Breast epithelium (tissue), 4 donors: ENCODE measurements at regions not wholly inside any gene's neighbourhood (a gene's known extent, or its start where the extent isn't known, plus 50 kb on each side); places are given as distances from the start of the nearest gene placed in this dataset.
"Not testable (repeated sequence)": the region's sequence is repeated elsewhere in the genome, so short reads cannot be mapped to it uniquely, and the experiment has no call there.

Experiments used
- DNase-seq, 2 donors: peaks; one replicate each; pipeline ENCODE4 v3.0.0-alpha.2; 2019; ENCODE audit warnings: low spot score in 2 of 2
- H3K27ac ChIP-seq, 2 donors: fragments of 200-600 bp; sonication (generic) in 1 of 2; one replicate each; pipeline ENCODE4 v1.5.1; 2016 to 2019; ENCODE audit warnings: mild to moderate bottlenecking in 1 of 2
- H3K27me3 ChIP-seq, 2 donors: fragments of 200-600 bp; sonication (generic) in 1 of 2; one replicate each; pipeline versions ENCODE4 v1.5.1 to v1.6.0; 2017 to 2019; ENCODE audit warnings: control low read depth in 1 of 2, mild to moderate bottlenecking in 1 of 2
- H3K36me3 ChIP-seq: fragments of 200-600 bp; one replicate; pipeline ENCODE4 v1.5.1; 2019
- H3K4me1 ChIP-seq, 2 donors: fragments of 200-600 bp; sonication (generic); one replicate each; pipeline ENCODE4 v1.5.1; 2016 to 2019; ENCODE audit warnings: control low read depth in 1 of 2
- H3K4me3 ChIP-seq, 3 donors: fragments of 200-600 bp; sonication (generic); 1 replicate in 2 of 3; 2 replicates in 1 of 3; pipeline ENCODE4 v1.5.1; 2016 to 2019; ENCODE audit warnings: mild to moderate bottlenecking in 3 of 3, moderate library complexity in 2 of 3
- H3K9me3 ChIP-seq, 2 donors: fragments of 200-600 bp; sonication (generic) in 1 of 2; one replicate each; pipeline ENCODE4 v1.5.1; 2016 to 2019; ENCODE audit warnings: control low read depth in 1 of 2
- CTCF ChIP-seq, 3 donors: fragments of 450-650 bp; IDR thresholded peaks; one replicate each; pipeline ENCODE4 v1.5.1; 2016 to 2017; ENCODE audit warnings: antibody characterized with exemption in 3 of 3, mild to moderate bottlenecking in 3 of 3, moderate library complexity in 3 of 3
- POLR2A ChIP-seq: fragments of 450-650 bp; IDR thresholded peaks from one replicate; pipeline ENCODE4 v1.6.1; 2016; ENCODE audit warnings: antibody characterized with exemption, mild to moderate bottlenecking, moderate library complexity
- POLR2AphosphoS5 ChIP-seq, 3 donors: sonication (generic); formaldehyde crosslinking; IDR thresholded peaks; one replicate each; pipeline ENCODE4 v1.6.1; 2017; ENCODE audit warnings: antibody characterized with exemption in 3 of 3
- intact Hi-C: fragments of 100-400 bp; cut with DNase I; formaldehyde crosslinking; loops from one replicate; pipeline ENCODE4 v1.15.1; 2023; ENCODE audit warnings: low total_unique reads

GRCh38 chr2:234559609-234560008, 62.7 kb upstream of the ARL4C start:
- Histone ChIP-seq H3K27ac (no peak overlapping the region), H3K27me3 (no peaks in the 10 kb centered on the region), H3K4me3 (no peak overlapping the region), H3K36me3 (no peaks in the 10 kb centered on the region), H3K4me1 (no peaks in the 10 kb centered on the region), H3K9me3 (no peaks in the 10 kb centered on the region)
- TF ChIP-seq CTCF (IDR thresholded peaks at IDR 0.05) = no peak
- intact Hi-C loops = loop anchor here (10.0 kb wide), 1 partner anchor 545 kb away; no protein-coding TSS in a partner anchor
- no peak for DNase-seq

GRCh38 chr2:234558642-234559041, 61.8 kb upstream of the ARL4C start:
- Histone ChIP-seq H3K4me3 (no peak overlapping the region), H3K36me3 (no peaks in the 10 kb centered on the region), H3K27me3 (no peaks in the 10 kb centered on the region), H3K9me3 (no peaks in the 10 kb centered on the region), H3K27ac (no peak overlapping the region), H3K4me1 (no peaks in the 10 kb centered on the region)
- no peak for TF ChIP-seq CTCF (IDR thresholded peaks at IDR 0.05)
- no peak for TF ChIP-seq POLR2AphosphoS5 (IDR thresholded peaks at IDR 0.05)
- no peak for TF ChIP-seq POLR2A
- intact Hi-C loops = loop anchor here (10.0 kb wide), 1 partner anchor 546 kb away; no protein-coding TSS in a partner anchor
- no peak for DNase-seq

GRCh38 chr2:234556848-234557573, 60.1 kb upstream of the ARL4C start:
- intact Hi-C loops = loop anchor here (10.0 kb wide), 1 partner anchor 548 kb away; no protein-coding TSS in a partner anchor
- no peak for TF ChIP-seq CTCF (IDR thresholded peaks at IDR 0.05)
- no peak for TF ChIP-seq POLR2A
- no peak for TF ChIP-seq POLR2AphosphoS5 (IDR thresholded peaks at IDR 0.05)
- Histone ChIP-seq H3K27ac (peak overlapping the region in 1 of 2 donors; percentile 7), H3K9me3 (no peaks in the 10 kb centered on the region), H3K27me3 (no peaks in the 10 kb centered on the region), H3K36me3 (no peaks in the 10 kb centered on the region), H3K4me1 (no peaks in the 10 kb centered on the region), H3K4me3 (no peak overlapping the region)
- no peak for DNase-seq

GRCh38 chr2:234555616-234556249, 58.9 kb upstream of the ARL4C start:
- Histone ChIP-seq H3K9me3 (no peaks in the 10 kb centered on the region), H3K4me1 (no peaks in the 10 kb centered on the region), H3K36me3 (no peaks in the 10 kb centered on the region), H3K4me3 (no peak overlapping the region), H3K27ac (no peak overlapping the region), H3K27me3 (no peaks in the 10 kb centered on the region)
- no peak for TF ChIP-seq POLR2AphosphoS5 (IDR thresholded peaks at IDR 0.05)
- no peak for TF ChIP-seq POLR2A
- TF ChIP-seq CTCF (IDR thresholded peaks at IDR 0.05) = no peak
- DNase-seq = no peak
- intact Hi-C loops = loop anchor here (10.0 kb wide), 1 partner anchor 549 kb away; no protein-coding TSS in a partner anchor

GRCh38 chr2:234555161-234555560, 58.3 kb upstream of the ARL4C start:
- H3K4me1 ChIP-seq = no peaks in the 10 kb centered on the region
- TF ChIP-seq POLR2AphosphoS5 (IDR thresholded peaks at IDR 0.05) (no peak), CTCF (IDR thresholded peaks at IDR 0.05) (no peak), POLR2A (no peak)
- DNase-seq = no peak
- intact Hi-C loops = loop anchor here (10.0 kb wide), 1 partner anchor 550 kb away; no protein-coding TSS in a partner anchor
- no peak overlapping the region for H3K27ac ChIP-seq
- no peaks in the 10 kb centered on the region for H3K27me3 ChIP-seq
- H3K9me3 ChIP-seq = no peaks in the 10 kb centered on the region
- H3K36me3 ChIP-seq = no peaks in the 10 kb centered on the region
- H3K4me3 ChIP-seq = no peak overlapping the region

- H3K4me1 ChIP-seq, H3K27me3 ChIP-seq, DNase-seq, H3K4me3 ChIP-seq, H3K9me3 ChIP-seq, H3K36me3 ChIP-seq, H3K27ac ChIP-seq: not testable (repeated sequence)
- intact Hi-C loops = loop anchor here (10.0 kb wide), 1 partner anchor 552 kb away; no protein-coding TSS in a partner anchor
These were observed 56.3 kb upstream of the ARL4C start for GRCh38 chr2:234553223-234553622.
